ENCODE measurements at regions not wholly inside any gene's neighbourhood (a gene's known extent, or its start where the extent isn't known, plus 50 kb on each side); places are given as distances from the start of the nearest gene placed in this dataset.

- peak in 1 of 2 donors; percentile 11 for DNase-seq (ENCODE audit: low spot score in 2 of 2)
- no peak for FAIRE-seq
Observed at GRCh38 chr17:70621566-70621965, 452.2 kb downstream of the KCNJ2 start.

DNA sequence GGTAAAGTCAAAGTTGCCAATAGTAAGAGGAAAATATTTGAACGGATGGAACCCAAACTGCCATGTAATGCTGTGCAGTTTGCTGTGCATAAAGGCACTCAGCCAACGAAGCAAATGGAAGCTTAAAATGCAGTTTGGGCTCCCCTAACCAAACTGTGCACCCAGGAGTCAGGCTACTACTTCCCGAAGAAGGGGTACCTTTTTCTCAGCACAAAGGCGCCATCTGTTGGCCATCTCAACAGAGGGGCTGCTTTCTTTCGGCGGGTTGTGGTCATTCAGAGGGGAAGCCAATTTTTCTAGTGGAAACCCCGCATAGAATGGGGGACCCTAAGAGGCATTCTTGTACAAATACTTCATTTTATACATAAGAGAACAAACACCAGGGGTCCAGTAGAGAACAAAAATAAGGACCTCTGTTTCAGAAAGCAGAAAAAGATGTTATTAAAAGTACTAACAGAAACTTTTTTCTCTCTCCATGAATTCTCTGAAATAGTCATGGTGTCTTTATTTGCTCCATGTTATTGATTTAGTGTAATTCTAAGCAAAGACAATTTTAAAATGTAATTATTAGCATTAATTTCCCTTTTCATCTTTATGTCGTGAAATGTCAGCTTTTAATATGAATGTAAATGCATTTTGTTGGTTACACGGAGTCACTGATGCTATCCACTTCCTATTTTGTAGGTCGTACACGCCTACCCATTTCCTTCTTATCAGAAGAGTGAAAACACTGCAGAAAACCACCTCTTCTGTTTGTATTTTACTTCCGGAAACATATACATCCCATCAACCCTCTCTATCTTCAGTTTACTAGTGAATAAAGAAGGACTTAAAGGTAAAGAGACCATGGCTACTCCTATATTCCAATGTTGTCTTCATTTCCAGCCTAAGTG lies 453.3 kb downstream of the KCNJ2 start:
- FAIRE-seq: peak; percentile 33
- DNase-seq (ENCODE audit: low spot score in 2 of 2): peak; percentile 20 to 29

GRCh38 chr17:70624211-70624610 lies 454.9 kb downstream of the KCNJ2 start:
- FAIRE-seq: no peak
- DNase-seq (ENCODE audit: low spot score in 2 of 2): no peak

GRCh38 chr17:70629902-70630301 lies 460.6 kb downstream of the KCNJ2 start:
- DNase-seq (ENCODE audit: low spot score in 2 of 2) (peak in 1 of 2 donors; percentile 17), FAIRE-seq (peak; percentile 64)

GRCh38 chr17:70636517-70637133 lies 467.3 kb downstream of the KCNJ2 start:
- DNase-seq (ENCODE audit: low spot score in 2 of 2): peak; percentile 36 to 39
- FAIRE-seq: peak; percentile 97

DNA sequence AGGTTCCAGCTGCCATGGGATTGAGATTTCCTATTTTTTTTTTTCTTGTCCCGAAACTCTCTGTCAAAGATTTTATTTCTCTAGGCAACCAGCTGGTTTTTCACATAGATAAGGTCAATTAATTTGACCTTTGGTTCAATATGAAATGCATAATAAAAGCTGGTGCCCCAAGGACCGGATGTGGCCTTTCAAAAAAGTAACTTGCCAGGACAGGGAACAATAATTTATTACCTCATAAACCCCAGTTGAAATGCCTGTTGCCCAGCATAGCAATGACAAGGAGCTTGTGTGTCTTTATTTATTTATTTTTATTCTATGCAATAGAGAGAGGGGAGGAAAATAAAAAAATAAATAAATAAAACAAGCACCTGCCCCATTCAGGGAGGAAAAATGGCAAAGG lies 472.7 kb downstream of the KCNJ2 start:
- FAIRE-seq (no peak), DNase-seq (ENCODE audit: low spot score in 2 of 2) (no peak)

DNA sequence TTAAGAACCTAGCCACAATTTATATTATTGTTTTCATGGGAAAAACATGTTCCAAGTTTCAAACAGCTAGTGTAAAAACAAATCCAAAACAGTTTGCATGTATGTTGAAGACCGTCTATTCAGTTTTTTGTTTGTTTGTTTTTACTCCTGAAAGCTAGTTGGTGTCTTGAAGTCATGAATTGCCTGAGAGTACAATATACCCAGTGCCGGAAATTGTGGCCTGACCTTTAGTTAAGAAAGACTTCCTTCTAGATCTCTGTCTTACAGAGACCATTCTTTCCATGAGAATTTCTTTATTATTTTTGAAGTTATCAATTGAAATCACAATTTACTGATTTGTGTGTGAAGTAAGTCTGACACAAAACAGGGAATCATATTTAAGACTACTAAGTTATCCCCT lies 474.8 kb downstream of the KCNJ2 start:
- DNase-seq (ENCODE audit: low spot score in 2 of 2) (no peak), FAIRE-seq (no peak)

DNA sequence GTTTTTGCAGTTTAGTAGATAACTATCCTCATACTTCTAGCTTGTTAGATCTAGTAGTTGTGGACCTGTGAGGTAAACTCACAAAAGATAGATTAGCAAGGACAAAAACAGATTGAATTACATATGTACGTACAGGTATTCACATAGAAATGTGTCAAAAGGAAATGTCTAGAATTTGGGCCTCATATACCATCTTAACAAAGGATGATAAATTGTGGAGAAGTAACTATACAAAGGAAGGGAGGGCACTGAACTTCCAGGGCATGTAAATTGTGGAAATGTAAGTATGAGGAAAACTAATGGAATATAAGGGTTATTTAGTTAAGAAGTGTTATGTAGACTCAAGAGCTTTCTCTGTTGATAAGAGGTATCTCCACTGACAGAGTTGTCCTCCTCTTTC lies 477.3 kb downstream of the KCNJ2 start:
- FAIRE-seq: no peak
- DNase-seq (ENCODE audit: low spot score in 2 of 2): no peak

- FAIRE-seq (peak; percentile 89), DNase-seq (ENCODE audit: low spot score in 2 of 2) (no peak)
Observed at GRCh38 chr17:70648166-70648565, 478.8 kb downstream of the KCNJ2 start.

GRCh38 chr17:70653850-70654249 lies 484.5 kb downstream of the KCNJ2 start:
- DNase-seq (ENCODE audit: low spot score in 2 of 2) (no peak), FAIRE-seq (no peak)

- FAIRE-seq: no peak
- DNase-seq (ENCODE audit: low spot score in 2 of 2): no peak
Observed at GRCh38 chr17:70654706-70655105, 485.4 kb downstream of the KCNJ2 start.

- no peak for DNase-seq (ENCODE audit: low spot score in 2 of 2)
- no peak for FAIRE-seq
Observed at GRCh38 chr17:70655176-70655958, 486.0 kb downstream of the KCNJ2 start.

DNA sequence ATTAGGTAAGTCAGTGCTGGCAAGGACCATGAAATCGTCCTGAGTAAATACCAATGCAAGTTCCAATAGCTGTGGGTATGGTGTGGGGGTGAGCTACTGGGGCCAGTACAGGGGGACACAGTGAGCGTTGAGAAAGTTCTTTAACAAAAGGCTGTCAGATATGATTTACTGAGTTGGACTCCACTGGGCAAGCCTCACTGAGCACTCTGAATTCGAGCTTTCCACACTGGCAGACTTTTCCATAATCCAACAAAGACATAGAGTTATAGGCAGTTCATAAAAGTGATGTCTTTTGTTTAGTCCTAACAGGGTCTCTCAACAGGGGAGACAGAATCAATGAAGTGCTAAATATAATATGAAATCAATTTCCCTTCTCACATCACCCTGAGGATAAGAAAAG lies 489.0 kb downstream of the KCNJ2 start:
- no peak for DNase-seq (ENCODE audit: low spot score in 2 of 2)

DNA sequence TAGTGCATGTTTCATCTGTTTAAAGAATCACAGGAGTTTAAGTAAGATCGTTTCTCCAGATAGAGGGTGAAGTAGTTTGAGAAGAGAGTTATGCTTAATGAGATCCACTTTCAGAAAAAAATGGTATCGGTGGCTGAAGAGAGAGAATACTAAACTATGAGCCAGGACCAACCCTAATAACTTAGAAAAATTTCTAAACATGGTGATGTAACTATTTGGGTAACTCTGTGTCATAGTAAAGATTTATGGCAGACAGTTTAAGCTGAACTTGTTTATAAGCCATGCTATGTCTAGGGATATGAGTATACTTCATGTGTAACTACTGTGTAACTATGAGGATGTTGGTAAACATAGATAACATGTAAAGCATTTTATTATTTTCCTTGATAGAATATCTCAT lies 489.5 kb downstream of the KCNJ2 start:
- no peak for DNase-seq (ENCODE audit: low spot score in 2 of 2)
- FAIRE-seq: no peak

More for the DNA sequence above, 489.0 kb downstream of the KCNJ2 start:
- no peak for FAIRE-seq

- FAIRE-seq (no peak), DNase-seq (ENCODE audit: low spot score in 2 of 2) (no peak)
Observed at GRCh38 chr17:70661342-70662222, 492.2 kb downstream of the KCNJ2 start.

DNA sequence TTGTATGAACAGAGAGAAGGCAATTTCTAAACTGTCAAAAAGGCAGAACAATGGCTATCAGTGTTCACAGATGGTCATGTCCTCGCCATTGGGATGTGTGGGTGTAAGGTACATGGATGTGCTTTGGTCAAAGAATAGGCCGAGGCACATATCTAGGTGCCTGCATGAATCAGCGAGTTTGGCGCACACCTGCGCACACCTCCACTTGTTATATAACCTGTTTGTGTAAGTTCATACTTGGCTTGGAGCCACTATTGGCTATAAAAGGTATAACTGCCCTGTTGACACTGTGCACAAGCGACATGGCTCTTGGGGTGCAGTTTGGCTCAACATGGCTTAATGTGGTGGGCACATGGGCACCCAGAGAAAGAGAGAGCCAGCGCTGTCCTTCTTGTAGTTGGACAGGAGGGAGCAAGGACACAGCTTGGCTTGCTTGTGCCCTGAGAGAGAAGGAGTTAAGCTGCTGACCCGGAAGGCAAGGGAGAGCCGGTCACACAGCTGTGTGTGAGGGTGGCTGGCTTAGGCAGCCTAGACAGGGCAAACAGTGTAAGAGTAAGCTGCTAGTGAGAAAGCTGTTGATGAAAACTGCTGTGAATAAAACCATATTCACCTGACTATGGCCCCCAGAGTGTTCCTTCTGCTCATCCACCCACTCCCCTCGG lies 499.1 kb downstream of the KCNJ2 start:
- DNase-seq (ENCODE audit: low spot score in 2 of 2) (no peak), FAIRE-seq (no peak)

DNA sequence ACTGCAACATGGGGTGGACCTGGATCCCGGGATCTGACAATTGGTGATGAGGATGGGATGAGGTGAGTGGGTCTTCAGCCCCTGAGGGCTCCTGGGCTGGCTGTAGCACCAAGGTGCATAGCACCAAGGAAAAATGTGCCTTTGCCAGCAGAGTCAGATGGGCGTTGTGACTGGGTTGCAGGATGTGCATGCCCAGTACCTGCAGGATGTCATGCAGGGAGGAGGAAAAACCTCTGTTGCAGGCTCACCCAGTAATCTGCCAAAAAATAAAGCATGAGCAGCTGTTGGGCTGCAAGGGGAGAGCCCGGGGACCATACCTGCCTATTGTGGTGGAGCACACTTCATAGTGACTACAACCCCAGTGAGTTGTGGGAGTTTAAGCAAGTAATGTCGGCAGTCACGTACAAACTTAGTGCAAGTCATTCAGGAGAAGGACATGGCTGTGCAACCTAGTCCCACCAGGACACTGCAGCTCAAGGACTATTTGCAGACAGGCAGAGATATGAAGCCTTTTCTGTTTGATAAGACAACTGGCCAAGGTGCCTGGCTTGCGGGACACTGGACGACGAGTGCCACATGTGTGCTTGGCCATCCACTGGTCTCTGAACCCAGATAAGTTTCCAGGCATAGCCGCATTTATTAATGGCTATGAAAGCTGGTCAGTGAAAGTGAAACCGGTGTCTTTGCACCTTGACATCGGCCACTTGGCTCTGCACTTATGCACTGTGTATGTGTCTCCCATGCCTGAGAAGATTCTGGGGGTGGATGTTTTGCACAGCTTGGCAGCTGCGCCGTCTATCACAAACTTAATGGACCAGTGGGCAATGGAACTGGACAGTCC lies 499.8 kb downstream of the KCNJ2 start:
- no peak for DNase-seq (ENCODE audit: low spot score in 2 of 2)
- no peak for FAIRE-seq

GRCh38 chr17:70674061-70674460 lies 504.7 kb downstream of the KCNJ2 start:
- FAIRE-seq: no peak
- no peak for DNase-seq (ENCODE audit: low spot score in 2 of 2)

Data from frontal cortex (tissue), 3 donors.